SK-N-SH treated with all-trans-retinoic acid at 6 μM for 48 hours (cell line): ENCODE measurements at regions not wholly inside any gene's neighbourhood (a gene's known extent, or its start where the extent isn't known, plus 50 kb on each side); places are given as distances from the start of the nearest gene placed in this dataset.
A peak's percentile ranks its signal among the peaks of the same experiment; 100 is the strongest.

Experiments used
- ATAC-seq: fragments of 200-7000 bp; cut with Tn5 transposase; 3 replicates; pipeline ENCODE4 v1.9.1; 2020; ENCODE audit warnings: mild to moderate bottlenecking, moderate library complexity
- ARNTL ChIP-seq: fragments of 450-650 bp; formaldehyde crosslinking; IDR thresholded peaks from 2 replicates; pipeline ENCODE4 v1.5.0; 2020; ENCODE audit warnings: low read depth, mild to moderate bottlenecking, moderate library complexity, borderline replicate concordance
- BACH2 ChIP-seq: fragments of 250-450 bp; sonication (Bioruptor Pico); IDR thresholded peaks from 2 replicates; pipeline ENCODE4 v1.9.0; 2021; ENCODE audit warnings: mild to moderate bottlenecking, borderline replicate concordance
- CSDC2 ChIP-seq: fragments of 250-450 bp; sonication (Bioruptor Pico); IDR thresholded peaks from 2 replicates; pipeline ENCODE4 v1.5.0; 2020; ENCODE audit warnings: mild to moderate bottlenecking, moderate library complexity
- CSRNP3 ChIP-seq: fragments of 250-450 bp; sonication (Bioruptor Pico); IDR thresholded peaks from 2 replicates; pipeline ENCODE4 v1.5.1; 2021; ENCODE audit warnings: mild to moderate bottlenecking, moderate library complexity
- ESRRG ChIP-seq: fragments of 250-450 bp; sonication (Bioruptor Pico); IDR thresholded peaks from 2 replicates; pipeline ENCODE4 v1.6.1; 2021; ENCODE audit warnings: mild to moderate bottlenecking
- GLIS3 ChIP-seq: fragments of 250-450 bp; sonication (Bioruptor Pico); IDR thresholded peaks from 2 replicates; pipeline ENCODE4 v1.5.0; 2020; ENCODE audit warnings: mild to moderate bottlenecking, moderate library complexity
- ISL1 ChIP-seq: fragments of 250-450 bp; sonication (Bioruptor Pico); IDR thresholded peaks from 2 replicates; pipeline ENCODE4 v2.1.2; 2022; ENCODE audit warnings: mild to moderate bottlenecking, moderate library complexity
- OSR1 ChIP-seq: fragments of 250-450 bp; sonication (Bioruptor Pico); IDR thresholded peaks from 2 replicates; pipeline ENCODE4 v1.8.0; 2022; ENCODE audit warnings: moderate library complexity, mild to moderate bottlenecking, inconsistent platforms
- PATZ1 ChIP-seq: fragments of 250-450 bp; sonication (Bioruptor Pico); IDR thresholded peaks from 2 replicates; pipeline ENCODE4 v1.8.0; 2020; ENCODE audit warnings: mild to moderate bottlenecking, moderate library complexity, borderline replicate concordance
- POU6F1 ChIP-seq: fragments of 250-450 bp; sonication (Bioruptor Pico); IDR thresholded peaks from 2 replicates; pipeline ENCODE4 v1.8.0; 2021; ENCODE audit warnings: low read depth, mild to moderate bottlenecking, moderate library complexity, borderline replicate concordance
- PPARA ChIP-seq: fragments of 250-450 bp; sonication (Bioruptor Pico); IDR thresholded peaks from 2 replicates; pipeline ENCODE4 v1.5.0; 2020; ENCODE audit warnings: mild to moderate bottlenecking, borderline replicate concordance
- SNAI2 ChIP-seq: fragments of 250-450 bp; sonication (Bioruptor Pico); IDR thresholded peaks from 2 replicates; pipeline ENCODE4 v1.5.0; 2020; ENCODE audit warnings: mild to moderate bottlenecking, moderate library complexity
- TCF4 ChIP-seq: fragments of 250-450 bp; sonication (Bioruptor Pico); IDR thresholded peaks from 2 replicates; pipeline ENCODE4 v1.8.0; 2021; ENCODE audit warnings: mild to moderate bottlenecking, moderate library complexity, borderline replicate concordance
- TOX ChIP-seq: fragments of 250-450 bp; sonication (Bioruptor Pico); IDR thresholded peaks from 2 replicates; pipeline ENCODE4 v1.8.0; 2021; ENCODE audit warnings: mild to moderate bottlenecking, moderate library complexity, borderline replicate concordance
- ZC3H10 ChIP-seq: fragments of 250-450 bp; sonication (Bioruptor Pico); IDR thresholded peaks from 2 replicates; pipeline ENCODE4 v1.5.1; 2021; ENCODE audit warnings: mild to moderate bottlenecking, moderate library complexity
- ZFP3 ChIP-seq: fragments of 250-450 bp; sonication (Bioruptor Pico); IDR thresholded peaks from 2 replicates; pipeline ENCODE4 v1.5.0; 2020; ENCODE audit warnings: mild to moderate bottlenecking, moderate library complexity
- ZNF565 ChIP-seq: fragments of 450-650 bp; formaldehyde crosslinking; conservative IDR thresholded peaks from 2 replicates; pipeline ENCODE4 v1.5.0; 2020; ENCODE audit warnings: low read depth, mild to moderate bottlenecking, moderate library complexity
- ZNF70 ChIP-seq: fragments of 450-650 bp; formaldehyde crosslinking; IDR thresholded peaks from 2 replicates; pipeline ENCODE4 v1.5.0; 2020; ENCODE audit warnings: mild to moderate bottlenecking, moderate library complexity
- ZNF8 ChIP-seq: fragments of 450-650 bp; formaldehyde crosslinking; IDR thresholded peaks from 2 replicates; pipeline ENCODE4 v1.5.0; 2020; ENCODE audit warnings: mild to moderate bottlenecking, moderate library complexity
- TF ChIP-seq, protein P1 (sequence below): fragments of 250-450 bp; sonication (Bioruptor Pico); IDR thresholded peaks from 2 replicates; pipeline ENCODE4 v1.5.1; 2020; ENCODE audit warnings: low read depth, mild to moderate bottlenecking, moderate library complexity
- TF ChIP-seq, protein P2 (sequence below): fragments of 250-450 bp; sonication (Bioruptor Pico); IDR thresholded peaks from 2 replicates; pipeline ENCODE4 v1.5.0; 2020; ENCODE audit warnings: mild to moderate bottlenecking, moderate library complexity

- TF ChIP-seq POU6F1 (CRISPR knock-in tag) (no peak), ZNF565 (CRISPR knock-in tag) (no peak), ZNF8 (CRISPR knock-in tag) (no peak), ISL1 (CRISPR knock-in tag) (no peak), BACH2 (CRISPR knock-in tag) (no peak), GLIS3 (no peak), CSRNP3 (no peak), ZFP3 (no peak), ESRRG (CRISPR knock-in tag) (no peak), CSDC2 (CRISPR knock-in tag) (no peak), ZC3H10 (CRISPR knock-in tag) (no peak), OSR1 (CRISPR knock-in tag) (no peak), SNAI2 (CRISPR knock-in tag) (no peak), PATZ1 (no peak), TCF4 (CRISPR knock-in tag) (no peak), PPARA (CRISPR knock-in tag) (no peak), TOX (CRISPR knock-in tag) (no peak), ZNF70 (CRISPR knock-in tag) (no peak)
- TF ChIP-seq, protein P1, sequence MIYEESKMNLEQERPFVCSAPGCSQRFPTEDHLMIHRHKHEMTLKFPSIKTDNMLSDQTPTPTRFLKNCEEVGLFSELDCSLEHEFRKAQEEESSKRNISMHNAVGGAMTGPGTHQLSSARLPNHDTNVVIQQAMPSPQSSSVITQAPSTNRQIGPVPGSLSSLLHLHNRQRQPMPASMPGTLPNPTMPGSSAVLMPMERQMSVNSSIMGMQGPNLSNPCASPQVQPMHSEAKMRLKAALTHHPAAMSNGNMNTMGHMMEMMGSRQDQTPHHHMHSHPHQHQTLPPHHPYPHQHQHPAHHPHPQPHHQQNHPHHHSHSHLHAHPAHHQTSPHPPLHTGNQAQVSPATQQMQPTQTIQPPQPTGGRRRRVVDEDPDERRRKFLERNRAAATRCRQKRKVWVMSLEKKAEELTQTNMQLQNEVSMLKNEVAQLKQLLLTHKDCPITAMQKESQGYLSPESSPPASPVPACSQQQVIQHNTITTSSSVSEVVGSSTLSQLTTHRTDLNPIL (CRISPR knock-in tag), result no peak
- TF ChIP-seq, protein P2, sequence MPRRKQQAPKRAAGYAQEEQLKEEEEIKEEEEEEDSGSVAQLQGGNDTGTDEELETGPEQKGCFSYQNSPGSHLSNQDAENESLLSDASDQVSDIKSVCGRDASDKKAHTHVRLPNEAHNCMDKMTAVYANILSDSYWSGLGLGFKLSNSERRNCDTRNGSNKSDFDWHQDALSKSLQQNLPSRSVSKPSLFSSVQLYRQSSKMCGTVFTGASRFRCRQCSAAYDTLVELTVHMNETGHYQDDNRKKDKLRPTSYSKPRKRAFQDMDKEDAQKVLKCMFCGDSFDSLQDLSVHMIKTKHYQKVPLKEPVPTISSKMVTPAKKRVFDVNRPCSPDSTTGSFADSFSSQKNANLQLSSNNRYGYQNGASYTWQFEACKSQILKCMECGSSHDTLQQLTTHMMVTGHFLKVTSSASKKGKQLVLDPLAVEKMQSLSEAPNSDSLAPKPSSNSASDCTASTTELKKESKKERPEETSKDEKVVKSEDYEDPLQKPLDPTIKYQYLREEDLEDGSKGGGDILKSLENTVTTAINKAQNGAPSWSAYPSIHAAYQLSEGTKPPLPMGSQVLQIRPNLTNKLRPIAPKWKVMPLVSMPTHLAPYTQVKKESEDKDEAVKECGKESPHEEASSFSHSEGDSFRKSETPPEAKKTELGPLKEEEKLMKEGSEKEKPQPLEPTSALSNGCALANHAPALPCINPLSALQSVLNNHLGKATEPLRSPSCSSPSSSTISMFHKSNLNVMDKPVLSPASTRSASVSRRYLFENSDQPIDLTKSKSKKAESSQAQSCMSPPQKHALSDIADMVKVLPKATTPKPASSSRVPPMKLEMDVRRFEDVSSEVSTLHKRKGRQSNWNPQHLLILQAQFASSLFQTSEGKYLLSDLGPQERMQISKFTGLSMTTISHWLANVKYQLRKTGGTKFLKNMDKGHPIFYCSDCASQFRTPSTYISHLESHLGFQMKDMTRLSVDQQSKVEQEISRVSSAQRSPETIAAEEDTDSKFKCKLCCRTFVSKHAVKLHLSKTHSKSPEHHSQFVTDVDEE, result no peak
- no peak for ATAC-seq
These were observed 116.3 kb upstream of the DAZL start for GRCh38 chr3:16721494-16721893.

DNA sequence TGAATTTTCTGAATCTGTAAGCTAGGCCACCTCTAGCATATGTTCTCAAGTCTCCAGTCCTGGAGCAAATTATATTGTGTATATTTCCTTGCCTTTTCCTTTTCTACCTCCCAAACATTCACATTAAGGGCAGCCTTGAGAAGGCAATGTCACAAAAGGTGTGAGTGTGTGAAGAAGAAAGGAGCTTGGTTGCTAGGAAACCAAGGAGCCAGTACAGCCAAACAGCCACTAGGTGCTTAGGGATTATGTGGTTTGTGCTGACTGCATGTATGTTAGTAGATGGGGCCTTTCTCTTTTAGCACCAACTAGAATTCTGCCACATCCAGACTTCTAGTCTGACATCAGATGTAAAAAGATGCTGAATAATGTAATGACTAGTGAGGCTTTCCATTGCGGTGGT lies 118.8 kb upstream of the DAZL start:
- peak; percentile 44; the same call in 1 of the 3 replicates for ATAC-seq
- TF ChIP-seq GLIS3 (no peak), ARNTL (CRISPR knock-in tag) (no peak), ZNF8 (CRISPR knock-in tag) (no peak), ESRRG (CRISPR knock-in tag) (no peak), ISL1 (CRISPR knock-in tag) (no peak), BACH2 (CRISPR knock-in tag) (no peak), ZNF70 (CRISPR knock-in tag) (no peak), PATZ1 (no peak), ZFP3 (no peak), ZC3H10 (CRISPR knock-in tag) (no peak), TOX (CRISPR knock-in tag) (no peak), CSDC2 (CRISPR knock-in tag) (no peak), POU6F1 (CRISPR knock-in tag) (no peak)
